Calu3 (cell line): ENCODE measurements at regions not wholly inside any gene's neighbourhood (a gene's known extent, or its start where the extent isn't known, plus 50 kb on each side); places are given as distances from the start of the nearest gene placed in this dataset.

ENCODE experiments used
- BruUV-seq: library from RNA; stranded (reverse); fragments of 400-500 nt; replicated peaks from 2 replicates; lab custom pipeline; 2021; lab: Mats Ljungman, UMichigan
- CTCF ChIA-PET: fragments of 300-600 bp; sonication (Branson Sonifier 250); formaldehyde crosslinking; loops from one replicate; lab custom pipeline; 2022; ENCODE audit warnings: antibody characterized with exemption; lab: Charles Lee
- DNase-seq: peaks from one replicate; pipeline ENCODE4 v3.0.0; 2022
- H3K27ac Mint-ChIP-seq: one replicate; pipeline ENCODE4 v1.8.0; 2022; ENCODE audit warnings: mixed read lengths; ENCODE audit not compliant: unreplicated experiment
- H3K27me3 Mint-ChIP-seq: one replicate; pipeline ENCODE4 v1.8.0; 2022; ENCODE audit warnings: mixed read lengths; ENCODE audit not compliant: unreplicated experiment
- H3K36me3 Mint-ChIP-seq: one replicate; pipeline ENCODE4 v1.8.0; 2022; ENCODE audit warnings: mild to moderate bottlenecking, moderate library complexity, mixed read lengths; ENCODE audit not compliant: insufficient read depth, unreplicated experiment
- H3K4me1 Mint-ChIP-seq: one replicate; pipeline ENCODE4 v1.8.0; 2022; ENCODE audit warnings: mild to moderate bottlenecking, low read depth, mixed read lengths; ENCODE audit not compliant: unreplicated experiment
- H3K4me3 Mint-ChIP-seq: one replicate; pipeline ENCODE4 v1.8.0; 2022; ENCODE audit warnings: mild to moderate bottlenecking, low read depth, moderate library complexity, mixed read lengths; ENCODE audit not compliant: unreplicated experiment
- H3K9me3 Mint-ChIP-seq: one replicate; pipeline ENCODE4 v1.8.0; 2022; ENCODE audit warnings: low read depth, mixed read lengths; ENCODE audit not compliant: unreplicated experiment
- intact Hi-C: fragments of 100-400 bp; cut with micrococcal nuclease; formaldehyde crosslinking; loops from one replicate; pipeline ENCODE4 v1.10.0; 2022; ENCODE audit not compliant: unreplicated experiment
- TF ChIP-seq, protein P1 (sequence below): fragments of 200-600 bp; IDR thresholded peaks from one replicate; pipeline ENCODE4 v1.8.0; 2022; ENCODE audit warnings: antibody characterized with exemption; ENCODE audit not compliant: unreplicated experiment

DNA sequence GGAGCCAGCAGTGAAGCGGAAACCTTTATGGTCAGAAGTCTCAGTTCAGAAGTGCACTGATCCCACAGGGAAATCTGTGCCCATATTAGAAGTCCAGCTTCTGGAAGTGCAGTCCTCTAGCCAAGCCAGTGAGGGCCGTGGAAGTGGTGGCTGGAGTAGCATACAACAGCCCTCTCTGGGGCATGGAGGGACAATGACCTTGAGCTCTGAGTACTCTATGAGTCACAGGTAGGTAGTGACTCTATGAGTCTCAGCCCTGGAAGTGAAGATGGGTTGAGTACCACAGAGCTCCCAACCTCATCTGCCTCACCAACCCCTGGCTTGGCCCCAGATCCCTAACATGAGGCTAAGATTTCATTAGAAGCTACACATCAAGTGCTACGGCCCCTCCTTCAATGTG, 205.9 kb upstream of the PPP2R3A start:
- Mint-ChIP-seq H3K4me1 (no peaks in the 10 kb centered on the region), H3K9me3 (no peaks in the 10 kb centered on the region), H3K27ac (no peak overlapping the region), H3K36me3 (no peaks in the 10 kb centered on the region), H3K4me3 (no peak overlapping the region), H3K27me3 (peaks cover 95% of the 10 kb centered on the region)
- no TSS peak for BruUV-seq
- TF ChIP-seq, protein P1, sequence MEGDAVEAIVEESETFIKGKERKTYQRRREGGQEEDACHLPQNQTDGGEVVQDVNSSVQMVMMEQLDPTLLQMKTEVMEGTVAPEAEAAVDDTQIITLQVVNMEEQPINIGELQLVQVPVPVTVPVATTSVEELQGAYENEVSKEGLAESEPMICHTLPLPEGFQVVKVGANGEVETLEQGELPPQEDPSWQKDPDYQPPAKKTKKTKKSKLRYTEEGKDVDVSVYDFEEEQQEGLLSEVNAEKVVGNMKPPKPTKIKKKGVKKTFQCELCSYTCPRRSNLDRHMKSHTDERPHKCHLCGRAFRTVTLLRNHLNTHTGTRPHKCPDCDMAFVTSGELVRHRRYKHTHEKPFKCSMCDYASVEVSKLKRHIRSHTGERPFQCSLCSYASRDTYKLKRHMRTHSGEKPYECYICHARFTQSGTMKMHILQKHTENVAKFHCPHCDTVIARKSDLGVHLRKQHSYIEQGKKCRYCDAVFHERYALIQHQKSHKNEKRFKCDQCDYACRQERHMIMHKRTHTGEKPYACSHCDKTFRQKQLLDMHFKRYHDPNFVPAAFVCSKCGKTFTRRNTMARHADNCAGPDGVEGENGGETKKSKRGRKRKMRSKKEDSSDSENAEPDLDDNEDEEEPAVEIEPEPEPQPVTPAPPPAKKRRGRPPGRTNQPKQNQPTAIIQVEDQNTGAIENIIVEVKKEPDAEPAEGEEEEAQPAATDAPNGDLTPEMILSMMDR: no peak
- CTCF ChIA-PET: interaction anchor here (1.1 kb wide), 1 partner anchor 8 kb away, joined by 3 read pairs; no protein-coding TSS in a partner anchor
- DNase-seq: no peak
- intact Hi-C loops: no loop called here

DNA sequence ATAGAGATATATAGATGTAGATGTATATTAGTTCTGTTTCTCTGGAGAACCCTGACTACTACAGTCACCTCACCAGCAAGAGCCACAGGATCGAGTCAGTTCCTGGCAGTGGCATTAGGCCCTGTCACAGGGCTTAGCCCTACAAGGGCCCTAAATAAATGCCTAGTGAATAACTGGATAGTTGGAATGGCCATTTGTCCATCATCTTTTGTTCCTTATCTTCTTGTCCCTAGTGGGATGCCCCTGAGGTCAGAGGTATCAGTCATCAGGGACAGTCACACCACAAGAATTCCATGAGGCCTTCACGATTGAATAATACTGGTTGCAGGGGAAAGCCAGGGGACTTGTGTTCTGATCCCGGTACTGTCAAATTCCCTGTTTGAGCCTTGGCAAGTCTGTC, 204.9 kb upstream of the PPP2R3A start:
- intact Hi-C loops: no loop called here
- Mint-ChIP-seq H3K4me1 (no peaks in the 10 kb centered on the region), H3K9me3 (no peaks in the 10 kb centered on the region), H3K27me3 (peaks cover 95% of the 10 kb centered on the region), H3K4me3 (no peak overlapping the region), H3K27ac (no peak overlapping the region), H3K36me3 (no peaks in the 10 kb centered on the region)
- CTCF ChIA-PET: interaction anchor here (1.1 kb wide), 1 partner anchor 9 kb away, joined by 3 read pairs; no protein-coding TSS in a partner anchor
- DNase-seq: no peak
- TF ChIP-seq, protein P1: no peak
- no TSS peak for BruUV-seq

DNA sequence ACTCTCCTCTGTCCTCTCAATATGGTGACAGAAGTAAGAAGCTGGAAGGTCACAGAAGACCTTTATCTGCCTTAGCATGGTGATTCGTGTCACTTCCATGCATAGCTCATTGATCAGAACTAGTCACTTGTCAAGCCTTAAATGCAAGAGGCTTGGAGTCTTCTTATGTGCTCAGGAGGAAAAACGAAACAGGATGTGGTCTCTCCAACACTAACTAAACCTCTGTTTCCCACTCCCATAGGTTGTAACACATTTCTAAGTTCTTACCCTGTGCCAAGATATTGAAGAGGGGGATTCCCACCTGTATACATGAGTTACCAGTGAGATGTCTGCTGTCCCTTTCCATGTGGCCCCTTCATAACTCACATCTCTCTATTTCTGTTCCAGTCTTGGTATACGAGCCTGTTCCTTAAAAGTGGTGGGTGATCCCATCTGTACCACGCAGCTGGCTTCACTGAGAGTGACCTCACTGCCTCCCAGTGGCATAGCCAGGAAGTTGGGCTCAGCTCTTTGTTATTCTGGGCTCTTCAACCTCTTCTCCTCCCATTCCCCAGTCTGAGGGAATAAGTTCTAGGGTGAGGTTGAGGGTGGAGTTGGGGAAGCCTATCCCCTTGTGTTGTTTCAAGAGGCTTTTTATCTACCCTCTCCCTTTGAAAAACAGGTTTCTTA, 203.2 kb upstream of the PPP2R3A start:
- no peaks in the 10 kb centered on the region for H3K4me1 Mint-ChIP-seq
- no peak overlapping the region for H3K4me3 Mint-ChIP-seq
- no TSS peak for BruUV-seq
- no peaks in the 10 kb centered on the region for H3K36me3 Mint-ChIP-seq
- H3K9me3 Mint-ChIP-seq: peaks cover 2% of the 10 kb centered on the region
- TF ChIP-seq, protein P1: no peak
- DNase-seq: no peak
- intact Hi-C loops: no loop called here
- CTCF ChIA-PET: no interaction called here
- H3K27ac Mint-ChIP-seq: no peak overlapping the region
- H3K27me3 Mint-ChIP-seq: peaks cover 92% of the 10 kb centered on the region

DNA sequence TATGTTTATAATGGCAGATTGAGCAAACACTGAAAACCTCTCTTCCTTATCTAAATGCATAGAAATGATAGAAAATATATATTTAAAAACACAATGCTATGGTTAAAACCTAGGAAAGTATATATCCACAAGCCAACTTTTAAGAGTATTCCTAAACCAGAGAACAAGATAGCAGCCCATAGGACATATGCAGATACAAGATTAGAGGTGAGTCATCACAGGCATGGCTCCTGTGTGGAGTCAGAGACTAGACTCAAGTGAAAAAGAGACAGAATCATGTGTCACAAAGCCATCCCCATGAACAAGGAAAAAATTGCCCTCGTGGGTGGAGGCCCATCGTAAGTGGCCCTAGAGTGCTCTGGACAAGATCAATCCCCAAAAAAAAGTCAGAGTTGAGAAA, 199.4 kb upstream of the PPP2R3A start:
- no peak overlapping the region for H3K27ac Mint-ChIP-seq
- CTCF ChIA-PET: no interaction called here
- H3K4me3 Mint-ChIP-seq: no peak overlapping the region
- H3K4me1 Mint-ChIP-seq: no peaks in the 10 kb centered on the region
- no peak for DNase-seq
- H3K9me3 Mint-ChIP-seq: peaks cover 2% of the 10 kb centered on the region
- peaks cover 79% of the 10 kb centered on the region for H3K27me3 Mint-ChIP-seq
- TF ChIP-seq, protein P1: no peak
- BruUV-seq: no TSS peak
- H3K36me3 Mint-ChIP-seq: no peaks in the 10 kb centered on the region
- intact Hi-C loops: no loop called here
